Endothelial cell of umbilical vein (primary cell): ENCODE measurements at regions not wholly inside any gene's neighbourhood (a gene's known extent, or its start where the extent isn't known, plus 50 kb on each side); places are given as distances from the start of the nearest gene placed in this dataset.

Experiments
- BruUV-seq: library from RNA; stranded (reverse); fragments of 400-500 nt; replicated peaks from 2 replicates; lab custom pipeline; 2021; lab: Mats Ljungman, UMichigan
- CTCF ChIA-PET: fragments of 300-600, 350-600 bp; sonication (Branson Sonifier 250); formaldehyde crosslinking; loops from one replicate; lab custom pipeline; 2021; ENCODE audit warnings: antibody characterized with exemption, inconsistent platforms; lab: Charles Lee
- POLR2A ChIA-PET: fragments of 300-600, 350-600 bp; sonication (Branson Sonifier 250); formaldehyde crosslinking; loops from one replicate; lab custom pipeline; 2021; ENCODE audit warnings: antibody characterized with exemption, inconsistent platforms; lab: Charles Lee
- DNase-seq: peaks from one replicate; pipeline ENCODE4 v3.0.0-alpha.2; 2011; ENCODE audit warnings: low read depth, low spot score
- FAIRE-seq: peaks from 2 replicates; lab custom pipeline; 2011; peaks lifted over from hg19 to GRCh38; lab: Jason Lieb, UNC
- H2AFZ ChIP-seq: 2 replicates; pipeline ENCODE4 v1.6.0; 2012; ENCODE audit warnings: low read depth, low read length, control low read depth, inconsistent platforms
- H3K27ac ChIP-seq: 2 replicates; pipeline ENCODE4 v1.5.1; 2011; ENCODE audit warnings: low read depth, mild to moderate bottlenecking, control low read depth, low read length, moderate library complexity; ENCODE audit not compliant: insufficient read depth
- H3K27me3 ChIP-seq, 2 experiments: 2 replicates each; pipeline versions ENCODE4 v1.6.0 to v1.6.1; 2011; ENCODE audit warnings: low read length in 2 of 2, mixed read lengths in 1 of 2; ENCODE audit not compliant: control insufficient read depth in 2 of 2, insufficient read depth in 2 of 2
- H3K36me3 ChIP-seq, 2 experiments: 2 replicates in 1 of 2; 3 replicates in 1 of 2; pipeline ENCODE4 v1.5.1; 2011; ENCODE audit warnings: low read length in 2 of 2, mild to moderate bottlenecking in 1 of 2, moderate library complexity in 1 of 2; ENCODE audit not compliant: control insufficient read depth in 2 of 2, insufficient read depth in 2 of 2; ENCODE audit errors: extremely low read depth in 1 of 2
- H3K4me1 ChIP-seq: 3 replicates; pipeline ENCODE4 v1.5.1; 2011; ENCODE audit warnings: mild to moderate bottlenecking, low read length; ENCODE audit not compliant: control insufficient read depth, insufficient read depth; ENCODE audit errors: extremely low read depth
- H3K4me2 ChIP-seq: 2 replicates; pipeline ENCODE4 v1.6.1; 2011; ENCODE audit warnings: low read length, control low read depth, mixed read lengths; ENCODE audit not compliant: insufficient read depth
- H3K4me3 ChIP-seq, 3 experiments: fragments of 200-600 bp in 1 of 3; sonication (generic), shearing (Covaris generic) in 1 of 3; replicated peaks in 1 of 3; 2 replicates each; pipeline ENCODE4 v1.5.1; 2011 to 2016; ENCODE audit warnings: control low read depth in 3 of 3, low read length in 3 of 3, mild to moderate bottlenecking in 2 of 3, inconsistent platforms in 1 of 3, low read depth in 1 of 3, moderate library complexity in 1 of 3; ENCODE audit not compliant: insufficient read depth in 1 of 3
- H3K79me2 ChIP-seq: 2 replicates; pipeline ENCODE4 v1.6.0; 2012; ENCODE audit warnings: low read length, inconsistent platforms; ENCODE audit not compliant: control insufficient read depth, insufficient read depth
- H3K9ac ChIP-seq: replicated peaks from 2 replicates; pipeline ENCODE3; 2011; ENCODE audit warnings: low read length, control low read depth; ENCODE audit not compliant: insufficient read depth; ENCODE audit errors: extremely low read depth
- H3K9me1 ChIP-seq: replicated peaks from 3 replicates; pipeline ENCODE4 v1.6.0; 2011; ENCODE audit warnings: mild to moderate bottlenecking, low read length; ENCODE audit not compliant: control insufficient read depth, insufficient read depth; ENCODE audit errors: extremely low read depth
- H3K9me3 ChIP-seq: replicated peaks from 2 replicates; pipeline ENCODE4 v1.5.1; 2012; ENCODE audit warnings: low read length, inconsistent platforms; ENCODE audit not compliant: control insufficient read depth, insufficient read depth
- H4K20me1 ChIP-seq: replicated peaks from 2 replicates; pipeline ENCODE3; 2011; ENCODE audit warnings: mild to moderate bottlenecking, low read length; ENCODE audit not compliant: control insufficient read depth, insufficient read depth; ENCODE audit errors: extremely low read depth
- CTCF ChIP-seq, 2 donors: IDR thresholded peaks; 1 replicate in 1 of 2; 2 replicates in 1 of 2; pipeline ENCODE4 v1.5.1; 2011; ENCODE audit warnings: low read length in 2 of 2, mild to moderate bottlenecking in 2 of 2, moderate library complexity in 2 of 2, control low read depth in 1 of 2, inconsistent platforms in 1 of 2, low read depth in 1 of 2; ENCODE audit not compliant: insufficient read depth in 1 of 2; ENCODE audit errors: extremely low read depth in 1 of 2
- EZH2 ChIP-seq: IDR thresholded peaks from 2 replicates; pipeline ENCODE4 v1.6.1; 2012; ENCODE audit warnings: borderline replicate concordance, low read depth, mild to moderate bottlenecking, moderate library complexity, low read length, inconsistent platforms; ENCODE audit not compliant: severe bottlenecking
- FOS ChIP-seq: IDR thresholded peaks from 2 replicates; pipeline ENCODE4 v1.6.1; 2011; ENCODE audit warnings: mild to moderate bottlenecking, low read length, moderate library complexity, borderline replicate concordance; ENCODE audit not compliant: insufficient read depth
- GATA2 ChIP-seq: IDR thresholded peaks from 2 replicates; pipeline ENCODE4 v1.7.0; 2011; ENCODE audit warnings: low read depth, mild to moderate bottlenecking, moderate library complexity, mixed read lengths, low read length; ENCODE audit not compliant: insufficient read length, insufficient read depth
- JUN ChIP-seq: IDR thresholded peaks from 2 replicates; pipeline ENCODE4 v1.6.1; 2011; ENCODE audit warnings: borderline replicate concordance, low read depth; ENCODE audit not compliant: insufficient read length, insufficient read depth
- MYC ChIP-seq: IDR thresholded peaks from one replicate; pipeline ENCODE4 v1.6.1; 2011; ENCODE audit warnings: mild to moderate bottlenecking, low read depth, low read length
- POLR2A ChIP-seq: IDR thresholded peaks from 2 replicates; pipeline ENCODE4 v1.6.1; 2012; ENCODE audit warnings: low read depth, mild to moderate bottlenecking, control low read depth, low read length
- POLR2AphosphoS5 ChIP-seq: IDR thresholded peaks from 2 replicates; pipeline ENCODE4 v1.6.1; 2012; ENCODE audit warnings: low read depth, mild to moderate bottlenecking, control low read depth, low read length, moderate library complexity; ENCODE audit not compliant: insufficient read depth
- dilution Hi-C: fragments of 300-500 bp; cut with MboI; formaldehyde crosslinking; loops from one replicate; pipeline ENCODE4 v1.15.0; 2019; ENCODE audit warnings: low sequenced_read_pairs; ENCODE audit not compliant: extremely low pct_ligation_motif_present
- intact Hi-C: fragments of 100-400 bp; cut with micrococcal nuclease; formaldehyde crosslinking; loops from one replicate; pipeline ENCODE4 v1.10.0; 2022
- TF ChIP-seq, protein P1 (sequence below): IDR thresholded peaks from 2 replicates; pipeline ENCODE4 v1.6.1; 2011; ENCODE audit not compliant: insufficient read depth, insufficient read length

GRCh38 chr12:47417121-47417520 lies 288.7 kb downstream of the RPAP3 start:
- intact Hi-C loops: no loop called here
- Histone ChIP-seq H4K20me1 (no peaks in the 10 kb centered on the region), H3K27ac (no peak overlapping the region), H3K4me1 (no peaks in the 10 kb centered on the region), H3K9me3 (no peaks in the 10 kb centered on the region), H3K9me1 (no peaks in the 10 kb centered on the region), H3K9ac (no peak overlapping the region), H3K36me3 (no peaks in the 10 kb centered on the region), H3K79me2 (no peaks in the 10 kb centered on the region), H3K4me3 (no peak overlapping the region), H3K4me2 (no peak overlapping the region), H3K27me3 (peaks cover 13 to 24% of the 10 kb centered on the region in 2 experiments), H2AFZ (no peak overlapping the region)
- no peak for DNase-seq
- no peak for FAIRE-seq
- POLR2A ChIA-PET: no interaction called here
- TF ChIP-seq, protein P1, sequence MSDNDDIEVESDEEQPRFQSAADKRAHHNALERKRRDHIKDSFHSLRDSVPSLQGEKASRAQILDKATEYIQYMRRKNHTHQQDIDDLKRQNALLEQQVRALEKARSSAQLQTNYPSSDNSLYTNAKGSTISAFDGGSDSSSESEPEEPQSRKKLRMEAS: no peak
- no peak for TF ChIP-seq JUN
- no peak for TF ChIP-seq CTCF (IDR thresholded peaks at IDR 0.05; ENCODE audit: extremely low read depth in 1 of 2, insufficient read depth in 1 of 2, low read depth in 1 of 2, low read length in 2 of 2)
- no peak for TF ChIP-seq MYC
- TF ChIP-seq POLR2AphosphoS5: no peak
- TF ChIP-seq FOS: no peak
- no peak for TF ChIP-seq GATA2
- TF ChIP-seq EZH2: no peak
- no peak for TF ChIP-seq POLR2A
- BruUV-seq: no TSS peak
- dilution Hi-C loops: no loop called here
- CTCF ChIA-PET: no interaction called here
